Forelimb muscle (tissue), 1 donor: ENCODE measurements at regions not wholly inside any gene's neighbourhood (a gene's known extent, or its start where the extent isn't known, plus 50 kb on each side); places are given as distances from the start of the nearest gene placed in this dataset.

ENCODE experiments used
- DNase-seq: peaks from one replicate; pipeline ENCODE4 v3.0.0-alpha.2; 2013; ENCODE audit warnings: low read depth

DNA sequence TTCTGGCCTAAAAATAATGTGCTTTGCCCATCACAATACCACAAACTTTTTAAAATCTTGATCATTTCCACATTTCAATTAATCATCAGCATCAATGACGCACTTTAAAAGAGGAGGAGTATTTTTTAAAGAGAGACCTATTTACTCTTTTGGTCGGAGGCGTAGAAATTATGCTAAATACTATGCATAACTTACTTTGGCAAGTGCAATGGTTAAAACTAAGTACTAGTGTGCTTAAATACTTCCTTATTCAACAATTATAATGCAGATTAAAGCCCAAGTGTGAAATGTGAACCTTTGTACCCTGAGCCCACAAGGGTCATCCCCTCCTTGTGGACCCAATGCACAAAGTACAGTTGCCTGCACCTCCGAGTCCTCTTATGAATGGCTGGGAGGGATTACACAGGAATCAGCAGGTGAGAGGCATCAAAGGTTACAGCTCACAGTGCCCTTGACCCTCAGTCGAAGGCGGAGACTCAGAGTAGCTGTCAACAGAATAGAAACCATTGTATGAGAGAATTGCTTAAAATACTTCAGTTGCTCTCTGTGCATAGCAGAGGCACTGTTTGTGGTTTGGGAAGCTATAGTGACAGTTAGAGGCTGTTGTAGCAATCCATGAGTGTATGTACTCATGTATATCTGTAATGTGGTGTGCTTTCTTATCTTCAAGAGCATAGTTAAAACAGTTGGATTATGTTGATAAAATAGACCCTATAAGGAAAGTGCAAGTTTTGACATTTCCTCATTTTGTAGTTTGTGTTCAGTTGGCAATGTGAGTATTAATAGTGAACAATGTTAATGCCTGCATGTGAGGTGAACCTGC is 151.7 kb upstream of the ITGA4 start:
- no peak for DNase-seq

DNA sequence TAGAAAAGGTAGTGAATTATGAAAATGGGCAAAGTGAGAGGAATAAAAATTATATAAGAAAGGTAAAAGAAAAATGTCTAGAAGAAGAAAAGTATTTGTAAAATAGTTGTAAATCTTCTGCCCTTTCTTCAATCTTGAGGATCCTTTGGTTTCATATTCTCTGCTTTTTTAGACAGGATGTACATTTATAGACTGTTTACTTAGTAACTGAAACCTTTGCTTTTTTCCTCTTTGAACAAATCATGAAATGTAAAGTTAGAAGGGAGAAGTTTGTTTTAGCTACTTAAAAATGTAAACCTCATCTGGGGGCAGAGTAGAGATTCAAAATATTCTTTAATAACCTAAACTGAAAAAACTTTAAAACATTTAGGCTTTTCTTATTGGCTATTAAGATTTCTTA is 150.4 kb upstream of the ITGA4 start:
- DNase-seq = no peak

DNA sequence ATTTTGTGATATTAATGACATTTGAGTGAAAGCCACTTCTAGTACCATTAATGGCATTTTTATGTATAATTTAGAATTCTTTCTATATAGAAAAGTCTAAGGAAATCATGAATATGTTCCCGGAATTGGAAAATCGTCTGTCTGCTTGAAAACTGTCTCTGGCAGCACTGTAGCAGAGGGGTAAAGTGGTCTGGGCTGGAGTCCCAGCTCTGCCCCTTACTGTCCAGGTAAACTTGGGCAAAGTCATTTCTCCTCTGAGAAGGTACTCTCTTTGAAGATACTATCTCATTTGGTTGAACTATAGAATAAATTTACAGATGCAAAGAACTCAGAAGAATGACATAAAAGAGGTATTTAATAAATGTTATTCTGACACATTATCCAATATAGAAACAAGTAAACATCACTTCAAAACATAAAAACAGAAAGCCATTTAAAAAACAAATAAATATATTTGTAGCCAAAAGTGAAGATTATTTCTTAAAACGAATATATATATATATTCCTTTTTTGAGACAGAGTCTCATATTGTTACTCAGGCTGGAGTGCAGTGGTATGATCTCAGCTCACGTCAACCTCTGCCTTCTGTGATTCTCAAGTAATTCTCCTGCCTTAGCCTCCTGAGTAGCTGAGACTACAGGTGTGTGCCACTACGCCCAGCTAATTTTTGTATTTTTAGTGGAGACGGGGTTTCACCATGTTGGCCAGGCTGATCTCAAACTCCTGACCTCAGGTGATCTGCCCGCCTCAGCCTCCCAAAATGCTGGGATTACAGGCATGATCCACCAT is 149.8 kb upstream of the ITGA4 start:
- DNase-seq = no peak

DNA sequence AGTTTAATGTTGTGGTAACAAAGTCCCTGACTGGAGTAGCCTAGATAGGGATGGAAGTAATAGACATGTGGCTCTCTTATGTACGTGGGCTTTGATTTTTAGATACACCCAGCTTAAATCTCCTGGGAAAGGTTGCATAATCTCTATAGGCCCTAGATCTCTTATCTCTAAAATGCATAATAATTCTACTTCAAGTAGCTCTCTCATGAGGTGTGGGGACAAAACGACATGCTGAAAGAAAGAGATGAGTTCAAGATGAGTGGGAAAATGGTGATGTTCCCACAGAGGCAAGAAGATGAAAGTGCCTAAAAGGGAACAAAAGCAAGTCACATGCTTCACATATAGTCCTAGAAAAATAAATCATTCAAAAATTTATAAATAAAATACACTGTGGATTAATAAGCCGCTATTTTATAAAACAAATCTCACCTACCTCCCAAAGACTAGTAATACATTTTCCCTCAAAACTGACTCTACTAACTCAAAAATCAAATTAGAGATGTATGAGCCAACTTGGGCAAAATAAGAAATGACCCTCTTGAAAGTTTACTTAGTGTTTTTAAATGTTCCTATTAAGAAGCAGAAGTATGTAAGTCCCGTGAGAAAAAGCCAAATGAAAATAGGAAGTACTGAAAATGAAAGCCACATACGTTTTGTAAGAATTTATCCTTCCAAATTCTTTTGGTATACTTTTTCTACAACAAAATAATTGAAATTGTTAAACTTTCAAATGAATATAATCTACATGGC is 148.2 kb upstream of the ITGA4 start:
- DNase-seq = no peak

DNA sequence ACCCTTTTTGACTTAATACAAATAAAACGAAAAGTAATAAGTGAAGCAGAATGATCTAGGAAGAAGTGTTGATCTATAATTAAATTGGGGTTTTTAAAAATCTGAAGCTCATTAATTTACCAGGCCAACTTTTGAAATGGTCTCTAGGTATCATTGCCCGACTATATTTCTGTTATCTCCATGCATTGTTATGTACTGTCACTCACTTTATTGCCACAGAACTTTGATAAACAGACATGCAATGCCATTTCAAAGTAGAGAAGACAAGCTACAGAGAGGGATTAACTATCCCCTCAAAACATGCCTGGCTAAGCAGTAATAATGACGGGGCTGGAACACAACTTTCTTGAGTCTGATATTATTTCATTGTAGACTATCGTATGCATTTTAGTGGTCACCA is 147.6 kb upstream of the ITGA4 start:
- DNase-seq = no peak

- DNase-seq = no peak
These were observed 146.2 kb upstream of the ITGA4 start for GRCh38 chr2:181310967-181311366.

DNA sequence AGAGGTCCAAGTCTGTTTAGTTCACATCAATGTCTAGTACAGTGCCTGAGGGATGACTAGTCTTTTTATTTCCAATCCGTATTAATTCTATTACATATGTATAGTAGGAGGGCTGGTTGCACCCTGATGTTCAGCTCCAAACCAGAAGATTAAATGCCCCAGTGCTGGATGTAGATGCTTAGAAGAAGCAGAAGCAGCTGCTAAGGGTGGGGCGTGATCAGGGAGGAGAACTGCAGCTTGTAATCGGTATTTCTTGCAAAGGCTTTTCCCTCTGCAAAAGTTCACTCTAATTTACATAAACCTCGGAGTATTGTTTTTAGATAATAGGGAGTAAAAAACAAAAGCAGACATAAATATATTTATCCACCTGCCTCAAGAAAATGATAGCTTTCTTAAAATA is 145.3 kb upstream of the ITGA4 start:
- no peak for DNase-seq

- DNase-seq = no peak
These were observed 144.7 kb upstream of the ITGA4 start for GRCh38 chr2:181312515-181312927.

- DNase-seq = no peak
These were observed 143.3 kb upstream of the ITGA4 start for GRCh38 chr2:181313845-181314244.

DNA sequence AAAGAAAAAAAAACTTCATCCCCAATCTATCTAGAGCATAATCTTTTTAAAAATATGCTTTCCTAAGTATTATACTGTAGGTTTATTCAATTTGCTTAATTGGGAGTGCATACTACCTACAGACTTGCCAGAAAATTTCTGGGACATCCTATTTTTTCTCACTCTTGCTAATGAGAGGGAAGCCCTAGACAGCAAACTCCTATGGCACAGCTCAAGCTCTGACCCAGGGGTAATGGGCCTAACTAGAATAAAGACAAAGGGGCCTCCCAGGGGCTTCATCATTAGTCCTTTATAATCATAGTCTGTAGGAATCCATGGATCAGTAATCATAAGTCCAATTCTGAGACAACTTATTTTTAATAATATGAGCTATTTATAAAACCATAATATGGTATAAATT is 142.6 kb upstream of the ITGA4 start:
- DNase-seq = no peak

GRCh38 chr2:181317511-181317910 is 139.7 kb upstream of the ITGA4 start:
- no peak for DNase-seq

DNA sequence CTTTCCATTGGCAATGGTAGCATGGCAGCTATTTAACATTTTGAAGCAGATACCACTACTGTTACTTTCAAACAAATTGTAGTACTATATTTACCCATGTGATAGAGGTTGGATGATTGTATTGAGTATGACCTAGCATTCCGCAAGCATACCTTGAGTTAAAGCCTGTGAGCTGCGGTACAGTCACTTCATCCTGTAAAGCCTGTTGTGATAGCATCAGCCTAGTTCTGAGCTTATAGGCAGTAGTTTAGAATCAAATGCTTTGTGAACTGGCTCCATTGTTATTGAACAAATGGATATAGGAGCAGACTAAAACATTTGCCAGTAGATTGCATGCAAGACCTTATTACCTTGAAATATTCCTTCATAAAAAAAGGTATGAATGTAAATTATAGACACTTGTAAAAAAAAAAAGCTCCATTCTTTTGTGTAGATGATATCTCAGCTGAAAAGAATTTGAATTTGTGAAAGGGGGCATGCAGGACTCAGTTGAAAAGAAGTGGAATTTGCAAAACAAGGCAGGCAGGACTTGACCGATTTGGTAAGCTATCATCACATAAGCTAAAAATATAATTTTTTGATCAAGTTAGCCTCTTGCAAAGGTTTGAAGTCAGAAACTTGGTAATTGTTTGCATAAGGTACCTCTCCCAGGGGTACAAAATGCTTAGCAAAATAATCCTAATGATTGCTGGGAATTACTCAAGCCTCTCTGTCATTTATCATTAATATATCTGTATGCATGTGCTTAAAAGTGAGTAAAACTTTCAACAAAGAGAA is 138.5 kb upstream of the ITGA4 start:
- DNase-seq = no peak

DNA sequence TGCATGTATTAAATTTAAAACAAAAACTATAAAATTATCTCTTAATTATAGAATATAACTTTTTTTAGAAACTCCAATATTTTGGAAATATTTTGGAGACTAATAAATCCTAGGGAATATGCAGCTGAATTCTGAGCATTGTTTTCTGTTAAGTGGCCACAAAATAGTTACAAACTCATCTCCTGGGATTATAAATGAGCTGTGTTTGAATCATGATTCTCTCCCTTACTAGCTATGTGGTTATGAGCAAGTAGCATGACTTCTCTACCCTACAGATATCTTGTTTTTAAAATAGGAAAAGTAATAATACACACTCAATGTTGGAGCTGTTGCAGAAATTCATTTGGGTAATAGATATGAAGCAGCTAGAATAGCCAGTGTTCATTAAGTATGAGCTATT is 137.9 kb upstream of the ITGA4 start:
- DNase-seq = no peak

DNA sequence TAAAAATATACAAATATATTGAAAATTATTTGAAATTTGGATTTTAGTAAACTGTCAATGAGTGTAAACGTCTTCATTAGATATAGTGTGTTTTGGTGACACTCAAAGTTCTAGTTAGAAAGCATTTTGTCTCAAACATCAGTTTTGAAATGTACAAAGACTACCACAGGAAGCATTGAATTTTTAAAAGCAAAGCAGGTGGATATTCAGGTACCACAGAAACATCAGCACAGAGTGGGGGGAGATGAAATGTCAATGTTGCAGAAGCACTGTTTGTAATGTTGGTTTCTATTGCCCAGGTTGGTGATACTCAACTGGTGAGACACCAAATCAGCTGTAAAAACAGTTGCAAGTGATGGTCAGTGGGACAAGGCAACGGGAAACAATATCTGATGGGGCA is 136.5 kb upstream of the ITGA4 start:
- DNase-seq = no peak

GRCh38 chr2:181324912-181325311 is 132.3 kb upstream of the ITGA4 start:
- no peak for DNase-seq

GRCh38 chr2:181326661-181327060 is 130.5 kb upstream of the ITGA4 start:
- no peak for DNase-seq

GRCh38 chr2:181330286-181330685 is 126.9 kb upstream of the ITGA4 start:
- no peak for DNase-seq

- no peak for DNase-seq
These were observed 125.1 kb upstream of the ITGA4 start for GRCh38 chr2:181332044-181332605.

DNA sequence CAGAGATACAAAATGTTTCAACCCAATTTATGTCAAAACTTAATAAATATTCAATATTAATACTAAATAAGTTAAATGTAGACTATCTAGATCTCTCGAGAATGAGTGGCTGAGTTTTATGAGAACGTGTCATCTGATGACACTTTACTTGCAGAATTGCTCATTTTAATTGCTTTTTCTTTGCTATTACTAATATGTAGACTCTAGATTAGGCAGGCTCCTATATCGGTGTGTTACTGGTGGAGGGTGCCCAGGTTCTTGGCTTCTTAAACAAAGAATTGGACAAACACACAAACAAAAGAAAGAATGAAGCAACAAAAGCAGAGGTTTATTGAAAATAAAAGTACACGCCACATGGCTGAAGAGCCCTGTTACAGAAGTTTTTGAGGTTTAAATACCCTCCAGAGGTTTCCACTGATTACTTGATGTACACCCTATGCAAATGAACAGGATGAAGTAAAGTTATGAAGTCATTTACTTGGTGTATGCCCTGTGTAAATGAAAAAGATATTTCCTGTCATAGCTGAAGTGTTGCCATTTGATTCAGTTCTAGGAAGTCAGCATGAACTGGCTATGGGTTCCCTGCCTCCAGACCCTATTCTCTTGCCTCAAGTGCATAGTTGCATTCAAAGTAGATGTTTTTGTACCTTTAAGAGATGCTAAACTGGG is 122.9 kb upstream of the ITGA4 start:
- DNase-seq = no peak

- DNase-seq = no peak
These were observed 116.3 kb upstream of the ITGA4 start for GRCh38 chr2:181340891-181341290.
